Stomach (tissue), 8 donors: ENCODE measurements at regions not wholly inside any gene's neighbourhood (a gene's known extent, or its start where the extent isn't known, plus 50 kb on each side); places are given as distances from the start of the nearest gene placed in this dataset.
A peak's percentile ranks its signal among the peaks of the same experiment; 100 is the strongest.
"Not testable (repeated sequence)": the region's sequence is repeated elsewhere in the genome, so short reads cannot be mapped to it uniquely, and the experiment has no call there.

Experiments used
- DNase-seq, 2 donors: peaks; one replicate each; pipeline versions ENCODE4 v3.0.0 to v3.0.0-alpha.2; 2013 to 2019
- H3K27ac ChIP-seq, 5 donors: fragments of 200-600 bp in 4 of 5; sonication (generic) in 4 of 5; one replicate each; pipeline ENCODE4 v1.5.1; 2013 to 2019; ENCODE audit warnings: mild to moderate bottlenecking in 1 of 5, moderate library complexity in 1 of 5
- H3K27me3 ChIP-seq, 3 donors: fragments of 200-600 bp; sonication (generic); one replicate each; pipeline ENCODE4 v1.5.1; 2017 to 2019; ENCODE audit warnings: mixed run types in 1 of 3
- H3K36me3 ChIP-seq, 4 donors: fragments of 200-600 bp; sonication (generic); 1 replicate in 3 of 4; 2 replicates in 1 of 4; pipeline ENCODE4 v1.5.1; 2016 to 2019
- H3K4me1 ChIP-seq, 4 donors: fragments of 200-600 bp; sonication (generic); one replicate each; pipeline ENCODE4 v1.5.1; 2016 to 2019
- H3K4me3 ChIP-seq, 4 donors: fragments of 200-600 bp; sonication (generic) in 3 of 4; one replicate each; pipeline ENCODE4 v1.5.1; 2016 to 2019; ENCODE audit warnings: mild to moderate bottlenecking in 1 of 4
- H3K9me3 ChIP-seq, 4 donors: fragments of 200-600 bp; sonication (generic); one replicate each; pipeline ENCODE4 v1.5.1; 2016 to 2019
- CTCF ChIP-seq, 7 experiments: fragments of 450-650 bp in 4 of 7; fragments of 200-600 bp in 3 of 7; sonication (generic) in 3 of 7; IDR thresholded peaks; one replicate each; pipeline ENCODE4 v1.5.1; 2016 to 2019; ENCODE audit warnings: antibody characterized with exemption in 7 of 7, control low read depth in 2 of 7, mild to moderate bottlenecking in 1 of 7
- EP300 ChIP-seq: sonication (generic); formaldehyde crosslinking; IDR thresholded peaks from one replicate; pipeline ENCODE4 v1.6.1; 2017; ENCODE audit warnings: antibody characterized with exemption
- POLR2A ChIP-seq, 4 donors: fragments of 450-650 bp; IDR thresholded peaks; one replicate each; pipeline ENCODE4 v1.6.1; 2016; ENCODE audit warnings: antibody characterized with exemption in 4 of 4, control low read depth in 2 of 4, mild to moderate bottlenecking in 1 of 4, moderate library complexity in 1 of 4
- POLR2AphosphoS5 ChIP-seq, 3 donors: sonication (generic); formaldehyde crosslinking; IDR thresholded peaks; one replicate each; pipeline ENCODE4 v1.6.1; 2016; ENCODE audit warnings: antibody characterized with exemption in 3 of 3
- whole genome bisulfite sequencing, 5 donors: extraction: QIAGEN DNeasy Blood & Tissue Kit in 3 of 5; methylation state at CpG; one replicate each; pipeline versions ENCODE4 v1.1.5 to v1.1.7; 2013 to 2018; 5-methylcytosine and 5-hydroxymethylcytosine counted together
- intact Hi-C: fragments of 100-400 bp; cut with DNase I; formaldehyde crosslinking; loops from one replicate; pipeline ENCODE4 v1.15.1; 2023; ENCODE audit warnings: low total_unique reads
- donor health status: healthy with polysubstance abuse.
- donor health status: Bipolar disorder and iron deficiency.
- donor health status: healthy.

- Histone ChIP-seq H3K27ac (no peak overlapping the region), H3K4me1 (peaks cover 0 to 25% (median 0%) of the 10 kb centered on the region in 4 donors), H3K9me3 (no peaks in the 10 kb centered on the region), H3K4me3 (no peak overlapping the region), H3K27me3 (no peaks in the 10 kb centered on the region), H3K36me3 (no peaks in the 10 kb centered on the region)
- intact Hi-C loops: no loop called here
- DNase-seq: no peak
- no peak for TF ChIP-seq CTCF (IDR thresholded peaks at IDR 0.05)
- no peak for TF ChIP-seq EP300
- no peak for TF ChIP-seq POLR2A (IDR thresholded peaks at IDR 0.05)
- no peak for TF ChIP-seq POLR2AphosphoS5 (IDR thresholded peaks at IDR 0.05)
Observed at GRCh38 chr21:15209224-15209623, 144.4 kb upstream of the NRIP1 start.

GRCh38 chr21:15210235-15210678, 145.5 kb upstream of the NRIP1 start:
- Histone ChIP-seq H3K9me3 (no peaks in the 10 kb centered on the region), H3K27ac (no peak overlapping the region), H3K4me1 (peaks cover 0 to 25% (median 0%) of the 10 kb centered on the region in 4 donors), H3K4me3 (no peak overlapping the region), H3K27me3 (no peaks in the 10 kb centered on the region), H3K36me3 (no peaks in the 10 kb centered on the region)
- DNase-seq: peak; percentile 6 to 57
- WGBS, 5 donors: 34 to 53% (median 46%) methylated on average over 3 of the region's 3 CpGs
- TF ChIP-seq POLR2AphosphoS5 (IDR thresholded peaks at IDR 0.05): peak in 1 of 3 donors; percentile 16
- no peak for TF ChIP-seq EP300
- intact Hi-C loops: no loop called here

- H3K27me3 ChIP-seq: no peaks in the 10 kb centered on the region
- no peak for DNase-seq
- no peak for TF ChIP-seq EP300
- no peak for TF ChIP-seq POLR2AphosphoS5 (IDR thresholded peaks at IDR 0.05)
- TF ChIP-seq CTCF (IDR thresholded peaks at IDR 0.05): no peak
- no peak for TF ChIP-seq POLR2A (IDR thresholded peaks at IDR 0.05)
- no peaks in the 10 kb centered on the region for H3K9me3 ChIP-seq
- H3K27ac ChIP-seq: no peak overlapping the region
- peaks cover 0 to 25% (median 0%) of the 10 kb centered on the region in 4 donors for H3K4me1 ChIP-seq
- no peaks in the 10 kb centered on the region for H3K36me3 ChIP-seq
- 52 to 70% (median 60%) methylated on average over 5 of the region's 5 CpGs for WGBS, 5 donors
- H3K4me3 ChIP-seq: no peak overlapping the region
- intact Hi-C loops: no loop called here
Observed at GRCh38 chr21:15211491-15212133, 146.8 kb upstream of the NRIP1 start.

- TF ChIP-seq CTCF (IDR thresholded peaks at IDR 0.05) (no peak), POLR2A (IDR thresholded peaks at IDR 0.05) (no peak), EP300 (no peak), POLR2AphosphoS5 (IDR thresholded peaks at IDR 0.05) (no peak)
- Histone ChIP-seq H3K36me3 (no peaks in the 10 kb centered on the region), H3K4me1 (peaks cover 0 to 25% (median 0%) of the 10 kb centered on the region in 4 donors), H3K4me3 (no peak overlapping the region), H3K27ac (no peak overlapping the region), H3K27me3 (no peaks in the 10 kb centered on the region), H3K9me3 (no peaks in the 10 kb centered on the region)
- WGBS, 5 donors: 72 to 84% (median 75%) methylated on average over 2 of the region's 2 CpGs
- no peak for DNase-seq
- intact Hi-C loops: no loop called here
Observed at GRCh38 chr21:15212206-15212605, 147.4 kb upstream of the NRIP1 start.

GRCh38 chr21:15218476-15218875, 153.7 kb upstream of the NRIP1 start:
- H3K4me3 ChIP-seq, H3K27ac ChIP-seq, intact Hi-C loops, H3K36me3 ChIP-seq, H3K27me3 ChIP-seq, H3K9me3 ChIP-seq, DNase-seq: not testable (repeated sequence)
- 90 to 98% (median 96%) methylated on average over 2 to 15 of the region's 23 CpGs for WGBS, 5 donors
- H3K4me1 ChIP-seq: peaks cover 0 to 18% (median 5%) of the 10 kb centered on the region in 4 donors
